ENCODE measurements at regions not wholly inside any gene's neighbourhood (a gene's known extent, or its start where the extent isn't known, plus 50 kb on each side); places are given as distances from the start of the nearest gene placed in this dataset.

DNA sequence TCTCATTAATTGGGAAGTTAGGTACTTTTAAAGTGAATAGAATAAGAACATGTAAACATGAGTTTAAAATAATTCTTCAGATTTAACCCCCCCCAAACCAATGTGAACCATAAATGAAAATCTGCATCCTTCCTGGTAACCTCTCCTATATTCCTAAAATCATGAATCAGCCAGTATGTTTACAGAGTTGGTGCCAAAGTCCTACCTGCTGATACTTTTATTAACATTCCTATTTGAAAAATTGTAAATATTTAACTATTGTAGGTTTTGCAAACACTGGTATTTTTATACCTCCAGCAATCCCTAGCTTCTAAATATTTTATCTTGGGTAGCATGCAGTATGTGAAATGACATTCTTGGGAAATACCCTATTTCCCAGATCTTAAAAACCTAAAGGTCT is 278.2 kb downstream of the RAB38 start:
- TF ChIP-seq, protein P1, sequence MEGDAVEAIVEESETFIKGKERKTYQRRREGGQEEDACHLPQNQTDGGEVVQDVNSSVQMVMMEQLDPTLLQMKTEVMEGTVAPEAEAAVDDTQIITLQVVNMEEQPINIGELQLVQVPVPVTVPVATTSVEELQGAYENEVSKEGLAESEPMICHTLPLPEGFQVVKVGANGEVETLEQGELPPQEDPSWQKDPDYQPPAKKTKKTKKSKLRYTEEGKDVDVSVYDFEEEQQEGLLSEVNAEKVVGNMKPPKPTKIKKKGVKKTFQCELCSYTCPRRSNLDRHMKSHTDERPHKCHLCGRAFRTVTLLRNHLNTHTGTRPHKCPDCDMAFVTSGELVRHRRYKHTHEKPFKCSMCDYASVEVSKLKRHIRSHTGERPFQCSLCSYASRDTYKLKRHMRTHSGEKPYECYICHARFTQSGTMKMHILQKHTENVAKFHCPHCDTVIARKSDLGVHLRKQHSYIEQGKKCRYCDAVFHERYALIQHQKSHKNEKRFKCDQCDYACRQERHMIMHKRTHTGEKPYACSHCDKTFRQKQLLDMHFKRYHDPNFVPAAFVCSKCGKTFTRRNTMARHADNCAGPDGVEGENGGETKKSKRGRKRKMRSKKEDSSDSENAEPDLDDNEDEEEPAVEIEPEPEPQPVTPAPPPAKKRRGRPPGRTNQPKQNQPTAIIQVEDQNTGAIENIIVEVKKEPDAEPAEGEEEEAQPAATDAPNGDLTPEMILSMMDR (IDR thresholded peaks at IDR 0.05; ENCODE audit: poor library complexity, severe bottlenecking) = no peak
- no peak for TF ChIP-seq EP300 (conservative IDR thresholded peaks at IDR 0.05; ENCODE audit: poor library complexity, severe bottlenecking)
- no peak for TF ChIP-seq TAF1 (IDR thresholded peaks at IDR 0.05; ENCODE audit: low read depth)
- TF ChIP-seq, protein P2, sequence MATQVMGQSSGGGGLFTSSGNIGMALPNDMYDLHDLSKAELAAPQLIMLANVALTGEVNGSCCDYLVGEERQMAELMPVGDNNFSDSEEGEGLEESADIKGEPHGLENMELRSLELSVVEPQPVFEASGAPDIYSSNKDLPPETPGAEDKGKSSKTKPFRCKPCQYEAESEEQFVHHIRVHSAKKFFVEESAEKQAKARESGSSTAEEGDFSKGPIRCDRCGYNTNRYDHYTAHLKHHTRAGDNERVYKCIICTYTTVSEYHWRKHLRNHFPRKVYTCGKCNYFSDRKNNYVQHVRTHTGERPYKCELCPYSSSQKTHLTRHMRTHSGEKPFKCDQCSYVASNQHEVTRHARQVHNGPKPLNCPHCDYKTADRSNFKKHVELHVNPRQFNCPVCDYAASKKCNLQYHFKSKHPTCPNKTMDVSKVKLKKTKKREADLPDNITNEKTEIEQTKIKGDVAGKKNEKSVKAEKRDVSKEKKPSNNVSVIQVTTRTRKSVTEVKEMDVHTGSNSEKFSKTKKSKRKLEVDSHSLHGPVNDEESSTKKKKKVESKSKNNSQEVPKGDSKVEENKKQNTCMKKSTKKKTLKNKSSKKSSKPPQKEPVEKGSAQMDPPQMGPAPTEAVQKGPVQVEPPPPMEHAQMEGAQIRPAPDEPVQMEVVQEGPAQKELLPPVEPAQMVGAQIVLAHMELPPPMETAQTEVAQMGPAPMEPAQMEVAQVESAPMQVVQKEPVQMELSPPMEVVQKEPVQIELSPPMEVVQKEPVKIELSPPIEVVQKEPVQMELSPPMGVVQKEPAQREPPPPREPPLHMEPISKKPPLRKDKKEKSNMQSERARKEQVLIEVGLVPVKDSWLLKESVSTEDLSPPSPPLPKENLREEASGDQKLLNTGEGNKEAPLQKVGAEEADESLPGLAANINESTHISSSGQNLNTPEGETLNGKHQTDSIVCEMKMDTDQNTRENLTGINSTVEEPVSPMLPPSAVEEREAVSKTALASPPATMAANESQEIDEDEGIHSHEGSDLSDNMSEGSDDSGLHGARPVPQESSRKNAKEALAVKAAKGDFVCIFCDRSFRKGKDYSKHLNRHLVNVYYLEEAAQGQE (IDR thresholded peaks at IDR 0.05; ENCODE audit: borderline replicate concordance) = no peak

All from neural cell (in vitro differentiated cells).